ENCODE measurements at regions not wholly inside any gene's neighbourhood (a gene's known extent, or its start where the extent isn't known, plus 50 kb on each side); places are given as distances from the start of the nearest gene placed in this dataset.

GRCh38 chr5:4881366-4882002 is 258.6 kb upstream of the ADAMTS16 start:
- intact Hi-C loops (cut with DNase I) = loop anchor here (5.0 kb wide), 1 partner anchor 61 kb away; no protein-coding TSS in a partner anchor
- Histone ChIP-seq H3K27ac (no peak overlapping the region), H3K9me3 (no peaks in the 10 kb centered on the region), H3K36me3 (no peaks in the 10 kb centered on the region), H3K4me1 (no peaks in the 10 kb centered on the region), H3K27me3 (no peaks in the 10 kb centered on the region), H3K4me3 (replicated peaks in 1 of 3) (no peak overlapping the region)
- DNase-seq = no peak
- WGBS, 2 donors = 83 to 87% methylated on average over 8 of the region's 8 CpGs
- TF ChIP-seq POLR2A (IDR thresholded peaks at IDR 0.05) = no peak
- TF ChIP-seq CTCF (IDR thresholded peaks at IDR 0.05) = no peak

- intact Hi-C loops (cut with DNase I) = loop anchor here (5.0 kb wide), 1 partner anchor 60 kb away; no protein-coding TSS in a partner anchor
- Histone ChIP-seq H3K27ac (no peak overlapping the region), H3K4me3 (replicated peaks in 1 of 3) (no peak overlapping the region), H3K27me3 (no peaks in the 10 kb centered on the region), H3K9me3 (no peaks in the 10 kb centered on the region), H3K36me3 (no peaks in the 10 kb centered on the region), H3K4me1 (no peaks in the 10 kb centered on the region)
- WGBS, 2 donors = 67 to 90% methylated on average over 4 of the region's 4 CpGs
- DNase-seq = no peak
- no peak for TF ChIP-seq POLR2A (IDR thresholded peaks at IDR 0.05)
- no peak for TF ChIP-seq CTCF (IDR thresholded peaks at IDR 0.05)
These were observed 257.9 kb upstream of the ADAMTS16 start for GRCh38 chr5:4882186-4882585.

- DNase-seq = no peak
- intact Hi-C loops (cut with DNase I) = loop anchor here (5.0 kb wide), 1 partner anchor 59 kb away; no protein-coding TSS in a partner anchor
These were observed 256.8 kb upstream of the ADAMTS16 start for GRCh38 chr5:4883360-4883759.

GRCh38 chr5:4893063-4893744 is 246.9 kb upstream of the ADAMTS16 start:
- TF ChIP-seq CTCF (IDR thresholded peaks at IDR 0.05) (no peak), POLR2A (IDR thresholded peaks at IDR 0.05) (no peak)
- Histone ChIP-seq H3K36me3 (no peaks in the 10 kb centered on the region), H3K27ac (no peak overlapping the region), H3K9me3 (no peaks in the 10 kb centered on the region), H3K27me3 (no peaks in the 10 kb centered on the region), H3K4me3 (replicated peaks in 1 of 3) (no peak overlapping the region), H3K4me1 (no peaks in the 10 kb centered on the region)
- 68% methylated on average over 9 of the region's 9 CpGs for WGBS, 2 donors
- no peak for DNase-seq
- intact Hi-C loops (cut with DNase I) = no loop called here

More at GRCh38 chr5:4883360-4883759, 256.8 kb upstream of the ADAMTS16 start:
- H3K36me3 ChIP-seq = no peaks in the 10 kb centered on the region
- no peaks in the 10 kb centered on the region for H3K27me3 ChIP-seq
- no peak for TF ChIP-seq CTCF (IDR thresholded peaks at IDR 0.05)
- no peak for TF ChIP-seq POLR2A (IDR thresholded peaks at IDR 0.05)
- H3K27ac ChIP-seq = no peak overlapping the region
- H3K9me3 ChIP-seq = no peaks in the 10 kb centered on the region
- 61 to 62% methylated on average over 5 to 6 of the region's 6 CpGs for whole genome bisulfite sequencing, 2 donors
- no peak overlapping the region for H3K4me3 ChIP-seq (replicated peaks in 1 of 3)
- no peaks in the 10 kb centered on the region for H3K4me1 ChIP-seq

GRCh38 chr5:4896328-4896727 is 243.8 kb upstream of the ADAMTS16 start:
- Histone ChIP-seq H3K4me3 (replicated peaks in 1 of 3) (no peak overlapping the region), H3K9me3 (no peaks in the 10 kb centered on the region), H3K4me1 (no peaks in the 10 kb centered on the region), H3K36me3 (no peaks in the 10 kb centered on the region), H3K27me3 (no peaks in the 10 kb centered on the region), H3K27ac (no peak overlapping the region)
- intact Hi-C loops (cut with DNase I) = no loop called here
- TF ChIP-seq POLR2A (IDR thresholded peaks at IDR 0.05) = no peak
- TF ChIP-seq CTCF (IDR thresholded peaks at IDR 0.05) = no peak
- 61 to 72% methylated on average over 5 of the region's 5 CpGs for WGBS, 2 donors
- no peak for DNase-seq

All from thyroid gland (tissue), 4 donors.